ENCODE measurements at regions not wholly inside any gene's neighbourhood (a gene's known extent, or its start where the extent isn't known, plus 50 kb on each side); places are given as distances from the start of the nearest gene placed in this dataset.
A peak's percentile ranks its signal among the peaks of the same experiment; 100 is the strongest.

DNA sequence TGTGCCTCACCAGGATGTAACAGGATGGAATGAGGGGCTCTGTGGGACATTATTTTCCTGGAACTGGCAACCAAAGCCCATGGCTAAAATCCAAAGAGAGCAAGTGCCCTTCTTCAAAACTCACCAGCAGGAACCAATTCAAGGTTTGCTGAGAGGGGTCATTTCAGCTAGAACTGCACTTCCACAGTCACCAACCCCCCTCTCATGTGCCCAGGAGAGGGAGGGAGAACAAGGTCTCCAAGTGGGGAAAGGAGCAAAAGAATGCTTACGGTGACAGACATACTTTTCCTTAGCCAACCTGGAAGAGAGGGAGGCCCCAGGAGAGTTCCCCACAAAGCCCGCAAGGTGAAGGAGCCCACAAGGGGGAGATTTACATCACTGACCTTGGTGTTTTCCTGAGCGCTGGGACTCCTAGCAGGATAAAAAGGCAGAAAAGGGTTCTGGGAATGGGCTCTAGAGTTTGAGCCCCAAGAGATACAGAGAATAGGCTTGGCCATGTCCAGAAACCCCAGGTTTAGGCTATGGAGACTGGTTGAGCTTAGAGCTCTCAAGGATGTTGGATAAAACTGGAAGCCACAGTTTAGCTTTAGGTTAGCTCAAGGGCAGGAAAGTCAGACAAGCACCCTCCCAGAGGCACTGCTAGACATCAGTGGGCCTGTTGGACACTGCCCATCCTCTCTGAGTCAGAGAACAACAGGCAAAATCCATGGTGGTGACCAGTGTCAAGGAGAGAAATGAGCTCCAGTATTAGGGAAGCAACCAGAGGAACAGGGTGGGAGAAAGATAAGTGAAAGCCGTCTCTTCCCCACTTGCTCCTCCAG lies 63.9 kb upstream of the GHITM start:
- H3F3A ChIP-seq (ENCODE audit: insufficient read depth) = no peaks in the 10 kb centered on the region
- H3K9ac ChIP-seq (ENCODE audit: low read length) = no peak overlapping the region
- H3K27me3 ChIP-seq (ENCODE audit: low read length) = no peaks in the 10 kb centered on the region
- no peak for TF ChIP-seq EZH2phosphoT487 (conservative IDR thresholded peaks at IDR 0.05; ENCODE audit: low read length)
- TF ChIP-seq, protein P1, sequence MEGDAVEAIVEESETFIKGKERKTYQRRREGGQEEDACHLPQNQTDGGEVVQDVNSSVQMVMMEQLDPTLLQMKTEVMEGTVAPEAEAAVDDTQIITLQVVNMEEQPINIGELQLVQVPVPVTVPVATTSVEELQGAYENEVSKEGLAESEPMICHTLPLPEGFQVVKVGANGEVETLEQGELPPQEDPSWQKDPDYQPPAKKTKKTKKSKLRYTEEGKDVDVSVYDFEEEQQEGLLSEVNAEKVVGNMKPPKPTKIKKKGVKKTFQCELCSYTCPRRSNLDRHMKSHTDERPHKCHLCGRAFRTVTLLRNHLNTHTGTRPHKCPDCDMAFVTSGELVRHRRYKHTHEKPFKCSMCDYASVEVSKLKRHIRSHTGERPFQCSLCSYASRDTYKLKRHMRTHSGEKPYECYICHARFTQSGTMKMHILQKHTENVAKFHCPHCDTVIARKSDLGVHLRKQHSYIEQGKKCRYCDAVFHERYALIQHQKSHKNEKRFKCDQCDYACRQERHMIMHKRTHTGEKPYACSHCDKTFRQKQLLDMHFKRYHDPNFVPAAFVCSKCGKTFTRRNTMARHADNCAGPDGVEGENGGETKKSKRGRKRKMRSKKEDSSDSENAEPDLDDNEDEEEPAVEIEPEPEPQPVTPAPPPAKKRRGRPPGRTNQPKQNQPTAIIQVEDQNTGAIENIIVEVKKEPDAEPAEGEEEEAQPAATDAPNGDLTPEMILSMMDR (IDR thresholded peaks at IDR 0.05; ENCODE audit: insufficient read depth, low read length, poor library complexity, severe bottlenecking) = no peak
- H3K9me2 ChIP-seq (replicated peaks; ENCODE audit: insufficient read depth, low read length) = no peaks in the 10 kb centered on the region
- no peak overlapping the region for H3K27ac ChIP-seq (ENCODE audit: low read depth, low read length)
- no peak overlapping the region for H3K4me3 ChIP-seq (ENCODE audit: insufficient read depth, low read length, poor library complexity, severe bottlenecking)
- no peaks in the 10 kb centered on the region for H3K36me3 ChIP-seq (ENCODE audit: low read length)
- H3K9me3 ChIP-seq (ENCODE audit: insufficient read depth, low read length) = no peaks in the 10 kb centered on the region
- no peaks in the 10 kb centered on the region for H4K20me1 ChIP-seq (ENCODE audit: low read depth, low read length)
- H3K79me2 ChIP-seq (ENCODE audit: insufficient read depth, low read length) = no peaks in the 10 kb centered on the region
- no peak overlapping the region for H2AFZ ChIP-seq (ENCODE audit: low read depth, low read length, severe bottlenecking)
- no peak overlapping the region for H3K4me2 ChIP-seq (ENCODE audit: low read depth, low read length, poor library complexity, severe bottlenecking)

DNA sequence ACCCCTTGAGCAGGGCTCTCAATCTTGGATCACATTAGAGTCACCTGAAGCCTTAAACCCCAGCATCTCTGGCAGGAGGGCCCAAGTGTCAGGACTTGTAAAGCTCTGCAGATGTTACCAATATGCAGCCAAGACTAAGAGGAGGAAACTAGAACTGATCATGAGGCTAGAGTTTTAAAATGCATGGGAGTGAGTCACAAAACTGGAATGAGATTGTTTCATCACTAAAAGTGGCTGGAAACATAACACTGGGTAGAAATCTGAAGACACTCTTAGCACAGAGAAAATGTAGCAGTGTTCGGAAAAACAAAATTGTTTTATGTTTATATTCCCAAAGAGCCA lies 63.3 kb upstream of the GHITM start:
- Histone ChIP-seq H3F3A (ENCODE audit: insufficient read depth) (no peaks in the 10 kb centered on the region), H3K27me3 (ENCODE audit: low read length) (no peaks in the 10 kb centered on the region), H3K36me3 (ENCODE audit: low read length) (no peaks in the 10 kb centered on the region), H4K20me1 (ENCODE audit: low read depth, low read length) (no peaks in the 10 kb centered on the region), H3K4me2 (ENCODE audit: low read depth, low read length, poor library complexity, severe bottlenecking) (no peak overlapping the region), H3K9ac (ENCODE audit: low read length) (no peak overlapping the region), H3K4me3 (ENCODE audit: insufficient read depth, low read length, poor library complexity, severe bottlenecking) (no peak overlapping the region), H3K9me2 (replicated peaks; ENCODE audit: insufficient read depth, low read length) (no peaks in the 10 kb centered on the region), H3K79me2 (ENCODE audit: insufficient read depth, low read length) (no peaks in the 10 kb centered on the region), H2AFZ (ENCODE audit: low read depth, low read length, severe bottlenecking) (no peak overlapping the region), H3K27ac (ENCODE audit: low read depth, low read length) (no peak overlapping the region), H3K9me3 (ENCODE audit: insufficient read depth, low read length) (no peaks in the 10 kb centered on the region)
- TF ChIP-seq, protein P1 (IDR thresholded peaks at IDR 0.05; ENCODE audit: insufficient read depth, low read length, poor library complexity, severe bottlenecking) = no peak
- TF ChIP-seq EZH2phosphoT487 (conservative IDR thresholded peaks at IDR 0.05; ENCODE audit: low read length) = no peak

DNA sequence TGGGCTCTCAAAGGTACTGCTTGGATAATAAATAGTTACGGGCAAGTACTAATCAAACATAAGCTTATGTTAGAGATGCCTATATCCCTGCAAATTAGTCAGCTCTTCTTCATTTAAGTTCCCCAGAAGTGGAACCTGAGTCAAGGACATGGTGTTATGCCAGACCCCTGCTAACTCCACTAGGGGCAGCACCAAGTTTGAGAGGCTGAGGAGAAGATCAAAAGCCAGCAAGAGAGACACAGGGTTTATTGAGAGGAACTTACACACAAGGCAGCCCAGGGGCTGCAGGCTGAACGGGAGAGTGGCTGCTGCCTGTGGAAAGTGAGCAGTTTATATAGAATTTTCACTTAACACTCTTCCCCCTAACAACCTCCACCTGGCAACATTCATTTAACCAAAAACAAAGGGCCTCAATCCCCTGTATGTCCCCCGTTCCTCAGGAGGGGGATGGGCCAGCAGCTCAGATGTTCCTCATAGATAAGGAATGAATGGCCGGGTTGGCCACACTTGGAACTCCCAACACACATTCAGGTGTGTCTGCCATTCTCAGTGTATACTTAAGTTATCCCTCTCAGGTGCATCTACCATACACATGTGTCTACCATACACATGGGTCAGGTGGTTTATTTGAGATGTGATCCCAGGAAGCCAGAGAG lies 62.6 kb upstream of the GHITM start:
- no peaks in the 10 kb centered on the region for H3K27me3 ChIP-seq (ENCODE audit: low read length)
- no peaks in the 10 kb centered on the region for H3K9me3 ChIP-seq (ENCODE audit: insufficient read depth, low read length)
- no peak overlapping the region for H2AFZ ChIP-seq (ENCODE audit: low read depth, low read length, severe bottlenecking)
- H3F3A ChIP-seq (ENCODE audit: insufficient read depth) = no peaks in the 10 kb centered on the region
- no peak overlapping the region for H3K4me3 ChIP-seq (ENCODE audit: insufficient read depth, low read length, poor library complexity, severe bottlenecking)
- H4K20me1 ChIP-seq (ENCODE audit: low read depth, low read length) = no peaks in the 10 kb centered on the region
- H3K9ac ChIP-seq (ENCODE audit: low read length) = no peak overlapping the region
- no peaks in the 10 kb centered on the region for H3K79me2 ChIP-seq (ENCODE audit: insufficient read depth, low read length)
- H3K27ac ChIP-seq (ENCODE audit: low read depth, low read length) = no peak overlapping the region
- H3K9me2 ChIP-seq (replicated peaks; ENCODE audit: insufficient read depth, low read length) = no peaks in the 10 kb centered on the region
- H3K4me2 ChIP-seq (ENCODE audit: low read depth, low read length, poor library complexity, severe bottlenecking) = no peak overlapping the region
- no peaks in the 10 kb centered on the region for H3K36me3 ChIP-seq (ENCODE audit: low read length)
- TF ChIP-seq EZH2phosphoT487 (conservative IDR thresholded peaks at IDR 0.05; ENCODE audit: low read length) = no peak
- TF ChIP-seq, protein P1 (IDR thresholded peaks at IDR 0.05; ENCODE audit: insufficient read depth, low read length, poor library complexity, severe bottlenecking) = peak; percentile 14

Data from SU-DHL-6 (cell line).